Neuronal stem cell (in vitro differentiated cells): ENCODE measurements at regions not wholly inside any gene's neighbourhood (a gene's known extent, or its start where the extent isn't known, plus 50 kb on each side); places are given as distances from the start of the nearest gene placed in this dataset.

Experiments used
- DNase-seq: peaks from one replicate; pipeline ENCODE4 v3.0.0-alpha.2; 2013; ENCODE audit warnings: low spot score
- H2AFZ ChIP-seq: one replicate; pipeline ENCODE4 v1.6.1; 2013; ENCODE audit warnings: mild to moderate bottlenecking, low read length, inconsistent platforms
- H2AK5ac ChIP-seq: 2 replicates; pipeline ENCODE4 v1.6.1; 2013; ENCODE audit warnings: low read depth, mild to moderate bottlenecking, inconsistent platforms, low read length, moderate library complexity, mixed read lengths
- H2BK120ac ChIP-seq: 2 replicates; pipeline ENCODE4 v1.6.1; 2013; ENCODE audit warnings: low read depth, mild to moderate bottlenecking, inconsistent platforms, low read length, moderate library complexity, mixed read lengths
- H2BK12ac ChIP-seq: one replicate; pipeline ENCODE4 v1.6.1; 2013; ENCODE audit warnings: low read length, inconsistent platforms
- H2BK15ac ChIP-seq: 2 replicates; pipeline ENCODE4 v1.6.1; 2013; ENCODE audit warnings: mild to moderate bottlenecking, low read length, inconsistent platforms, mixed read lengths
- H2BK5ac ChIP-seq: one replicate; pipeline ENCODE4 v1.6.1; 2013; ENCODE audit warnings: inconsistent platforms, mild to moderate bottlenecking, low read length, moderate library complexity
- H3K14ac ChIP-seq: one replicate; pipeline ENCODE4 v1.6.1; 2013; ENCODE audit warnings: low read length, inconsistent platforms
- H3K18ac ChIP-seq: 2 replicates; pipeline ENCODE4 v1.6.1; 2013; ENCODE audit warnings: low read length, inconsistent platforms
- H3K23ac ChIP-seq: 2 replicates; pipeline ENCODE4 v1.6.1; 2013; ENCODE audit warnings: low read depth, mild to moderate bottlenecking, mixed read lengths, low read length, inconsistent platforms; ENCODE audit not compliant: poor library complexity
- H3K27ac ChIP-seq: replicated peaks from 3 replicates; pipeline ENCODE4 v1.5.1; 2013; ENCODE audit warnings: low read length, inconsistent platforms
- H3K27me3 ChIP-seq, 3 experiments: 2 replicates each; pipeline ENCODE4 v1.6.1; 2013; ENCODE audit warnings: low read length in 3 of 3, mild to moderate bottlenecking in 2 of 3, inconsistent platforms in 1 of 3, low read depth in 1 of 3, mixed read lengths in 1 of 3, moderate library complexity in 1 of 3; ENCODE audit not compliant: control insufficient read depth in 3 of 3, insufficient read depth in 3 of 3
- H3K36me3 ChIP-seq, 2 donors: replicated peaks in 1 of 2; 2 replicates each; pipeline ENCODE4 v1.6.1; 2013; ENCODE audit warnings: low read length in 2 of 2; ENCODE audit not compliant: control insufficient read depth in 2 of 2, insufficient read depth in 2 of 2
- H3K4ac ChIP-seq: 2 replicates; pipeline ENCODE4 v1.6.1; 2013; ENCODE audit warnings: inconsistent platforms, mild to moderate bottlenecking, low read length, moderate library complexity
- H3K4me1 ChIP-seq, 2 donors: 1 replicate in 1 of 2; 2 replicates in 1 of 2; pipeline ENCODE4 v1.6.1; 2013; ENCODE audit warnings: low read length in 2 of 2, low read depth in 1 of 2; ENCODE audit not compliant: control insufficient read depth in 2 of 2, insufficient read depth in 1 of 2
- H3K4me2 ChIP-seq: one replicate; pipeline ENCODE4 v1.6.1; 2013; ENCODE audit warnings: mild to moderate bottlenecking, low read length, inconsistent platforms; ENCODE audit not compliant: insufficient read depth, poor library complexity, severe bottlenecking
- H3K4me3 ChIP-seq, 2 donors: 2 replicates each; pipeline ENCODE4 v1.5.1; 2013; ENCODE audit warnings: low read length in 2 of 2, mild to moderate bottlenecking in 2 of 2, inconsistent platforms in 1 of 2, moderate library complexity in 1 of 2
- H3K79me1 ChIP-seq: one replicate; pipeline ENCODE4 v1.6.1; 2013; ENCODE audit warnings: low read depth, mild to moderate bottlenecking, inconsistent platforms, low read length, moderate library complexity
- H3K9ac ChIP-seq: one replicate; pipeline ENCODE4 v1.6.1; 2013; ENCODE audit warnings: mild to moderate bottlenecking, low read depth, low read length, inconsistent platforms; ENCODE audit not compliant: poor library complexity
- H3K9me3 ChIP-seq, 2 donors: replicated peaks in 1 of 2; 2 replicates each; pipeline versions ENCODE3 to v1.6.1; 2013; ENCODE audit warnings: low read length in 2 of 2, mild to moderate bottlenecking in 2 of 2, inconsistent platforms in 1 of 2, low read depth in 1 of 2, mixed read lengths in 1 of 2, moderate library complexity in 1 of 2; ENCODE audit not compliant: control insufficient read depth in 2 of 2, insufficient read depth in 1 of 2
- H4K8ac ChIP-seq: one replicate; pipeline ENCODE4 v1.6.1; 2013; ENCODE audit warnings: low read depth, mild to moderate bottlenecking, inconsistent platforms, low read length, moderate library complexity
- H4K91ac ChIP-seq: one replicate; pipeline ENCODE4 v1.6.1; 2013; ENCODE audit warnings: low read length, low read depth, mild to moderate bottlenecking, inconsistent platforms; ENCODE audit not compliant: poor library complexity
- WGBS, 2 donors: extraction: QIAGEN DNeasy Blood & Tissue Kit; methylation state at CpG; one replicate each; pipeline ENCODE4 v1.1.7; 2013; ENCODE audit warnings: missing lambda C conversion rate in 2 of 2, mixed read lengths in 1 of 2; ENCODE audit not compliant: insufficient read length in 2 of 2, insufficient replicate concordance in 1 of 2; ENCODE audit errors: extremely low coverage in 2 of 2; 5-methylcytosine and 5-hydroxymethylcytosine counted together

DNA sequence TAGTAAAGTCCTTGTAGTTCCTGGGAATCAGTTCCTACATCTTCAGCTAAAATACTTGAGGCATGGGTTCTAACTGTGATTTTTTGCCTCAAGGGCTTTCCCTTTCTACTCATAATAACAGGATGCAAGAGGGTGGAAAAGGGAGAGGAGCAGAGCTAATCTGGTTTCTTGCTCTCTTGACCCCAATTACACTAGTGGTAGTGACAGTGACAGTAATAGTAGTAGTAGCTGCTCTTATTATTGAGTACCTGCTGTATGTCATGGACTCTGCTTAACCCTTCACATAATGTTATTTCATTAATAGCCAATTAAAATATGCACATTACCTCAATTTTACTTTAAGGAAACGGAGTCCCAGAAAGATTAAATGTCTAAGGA is 214.8 kb upstream of the HNRNPA3 start:
- Histone ChIP-seq H3K27ac (no peak overlapping the region), H2BK12ac (no peak overlapping the region)

DNA sequence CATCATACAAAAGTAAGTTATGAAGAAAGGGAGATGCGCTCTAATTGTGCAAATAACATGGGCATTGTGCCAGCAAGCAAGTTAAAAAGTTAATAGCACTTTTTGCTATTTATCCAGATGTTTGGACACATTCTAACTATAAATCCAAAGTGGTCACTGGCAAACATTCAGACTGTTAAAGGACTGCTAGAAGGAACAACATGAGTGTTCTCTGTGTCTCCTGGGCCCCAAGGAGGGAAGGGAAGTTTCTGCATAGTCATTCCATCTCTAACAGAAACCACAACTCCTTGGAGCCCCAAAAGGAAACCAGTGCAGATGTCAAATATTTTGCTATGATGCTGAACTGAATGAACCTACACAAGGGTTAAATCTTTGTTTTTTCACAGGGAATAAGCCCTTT is 213.3 kb upstream of the HNRNPA3 start:
- Histone ChIP-seq H2AK5ac (no peak overlapping the region), H2BK12ac (no peak overlapping the region), H3K36me3 (no peaks in the 10 kb centered on the region), H2BK5ac (no peak overlapping the region), H3K4ac (no peak overlapping the region), H2AFZ (no peak overlapping the region), H3K9me3 (no peaks in the 10 kb centered on the region), H3K23ac (no peak overlapping the region), H3K27ac (no peak overlapping the region), H3K18ac (no peak overlapping the region), H3K14ac (no peak overlapping the region), H3K4me3 (no peak overlapping the region), H2BK15ac (no peak overlapping the region), H4K91ac (no peak overlapping the region), H3K4me2 (no peak overlapping the region), H4K8ac (no peak overlapping the region), H3K79me1 (no peaks in the 10 kb centered on the region), H3K9ac (no peak overlapping the region), H3K4me1 (no peaks in the 10 kb centered on the region), H3K27me3 (no peaks in the 10 kb centered on the region), H2BK120ac (no peak overlapping the region)
- no CpG with 5 or more reads among the region's 1 CpG for WGBS, 2 donors
- no peak for DNase-seq

More for the DNA sequence above, 214.8 kb upstream of the HNRNPA3 start:
- no CpG with 5 or more reads among the region's 1 CpG for WGBS, 2 donors
- H3K79me1 ChIP-seq, result no peaks in the 10 kb centered on the region
- H3K36me3 ChIP-seq, result no peaks in the 10 kb centered on the region
- H3K9me3 ChIP-seq, result no peaks in the 10 kb centered on the region
- no peak overlapping the region for H3K4ac ChIP-seq
- no peak for DNase-seq
- no peaks in the 10 kb centered on the region for H3K4me1 ChIP-seq
- no peak overlapping the region for H2AK5ac ChIP-seq
- no peak overlapping the region for H4K91ac ChIP-seq
- no peak overlapping the region for H4K8ac ChIP-seq
- H2AFZ ChIP-seq, result no peak overlapping the region
- H3K27me3 ChIP-seq, result no peaks in the 10 kb centered on the region
- no peak overlapping the region for H3K4me2 ChIP-seq
- no peak overlapping the region for H3K14ac ChIP-seq
- H2BK120ac ChIP-seq, result no peak overlapping the region
- no peak overlapping the region for H3K23ac ChIP-seq
- H3K18ac ChIP-seq, result no peak overlapping the region
- H2BK5ac ChIP-seq, result no peak overlapping the region
- no peak overlapping the region for H3K9ac ChIP-seq
- H2BK15ac ChIP-seq, result no peak overlapping the region
- no peak overlapping the region for H3K4me3 ChIP-seq

DNA sequence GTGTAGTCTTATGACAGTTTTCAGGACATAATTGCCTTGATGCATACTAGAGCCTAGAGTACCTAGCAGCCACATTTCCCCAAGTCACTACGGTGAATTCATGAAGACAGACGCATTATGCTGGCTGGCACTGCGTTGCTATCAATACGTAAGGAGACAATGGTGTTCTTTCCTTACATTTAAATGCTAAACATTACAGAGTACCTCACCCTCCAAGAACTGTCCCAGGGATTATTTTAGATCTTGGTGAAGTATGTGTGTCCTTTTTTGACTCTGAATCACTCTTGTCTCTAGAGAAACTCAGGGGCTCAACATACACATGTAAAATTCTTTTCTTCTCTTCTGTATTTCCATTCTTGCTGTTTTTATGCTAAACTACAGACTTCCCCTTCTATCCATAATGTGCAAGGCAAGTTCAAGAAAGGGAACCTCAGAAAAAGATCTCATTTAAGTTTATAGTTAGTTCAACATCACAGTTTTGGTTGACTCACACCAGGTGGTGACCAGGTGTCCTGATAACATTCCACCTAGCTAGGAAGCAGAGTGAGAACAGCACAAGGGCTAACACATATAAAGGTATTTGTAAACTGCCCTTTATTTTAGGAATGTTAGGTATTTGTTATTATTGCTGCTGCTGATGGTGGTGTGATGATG is 212.4 kb upstream of the HNRNPA3 start:
- Histone ChIP-seq H2BK15ac (no peak overlapping the region), H3K36me3 (no peaks in the 10 kb centered on the region), H3K4me1 (no peaks in the 10 kb centered on the region), H3K9ac (no peak overlapping the region), H2AK5ac (no peak overlapping the region), H2BK12ac (no peak overlapping the region), H4K8ac (no peak overlapping the region), H4K91ac (no peak overlapping the region), H3K9me3 (no peaks in the 10 kb centered on the region), H2BK5ac (no peak overlapping the region), H2AFZ (no peak overlapping the region), H3K4me3 (no peak overlapping the region), H3K79me1 (no peaks in the 10 kb centered on the region), H3K18ac (no peak overlapping the region), H3K27me3 (no peaks in the 10 kb centered on the region), H3K4ac (no peak overlapping the region), H3K23ac (no peak overlapping the region), H3K4me2 (no peak overlapping the region), H3K14ac (no peak overlapping the region), H3K27ac (no peak overlapping the region), H2BK120ac (no peak overlapping the region)
- WGBS, 2 donors, result no CpG with 5 or more reads among the region's 4 CpGs
- no peak for DNase-seq

DNA sequence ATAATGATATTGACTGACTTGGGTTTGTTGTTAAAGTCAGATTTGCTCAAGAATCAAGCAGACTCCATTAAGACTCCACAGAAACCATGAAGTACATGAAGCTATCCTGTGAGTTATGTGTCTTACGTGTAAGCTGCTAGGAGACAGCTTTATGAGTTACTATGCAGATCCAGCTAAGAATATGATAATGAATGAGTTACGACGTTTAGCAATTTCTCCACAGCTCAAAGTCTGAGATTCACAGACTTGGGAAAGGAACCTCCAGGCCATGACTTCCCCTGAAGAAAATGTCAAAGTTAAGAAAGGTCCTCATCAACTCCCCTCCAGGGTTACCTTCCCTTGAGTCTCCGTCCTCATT is 211.9 kb upstream of the HNRNPA3 start:
- H3K9ac ChIP-seq, result no peak overlapping the region
- no peaks in the 10 kb centered on the region for H3K4me1 ChIP-seq
- H3K14ac ChIP-seq, result no peak overlapping the region
- no peaks in the 10 kb centered on the region for H3K27me3 ChIP-seq
- H3K4me3 ChIP-seq, result no peak overlapping the region
- no CpG with 5 or more reads among the region's 4 CpGs for WGBS, 2 donors
- H3K23ac ChIP-seq, result no peak overlapping the region
- no peak overlapping the region for H4K8ac ChIP-seq
- no peak overlapping the region for H4K91ac ChIP-seq
- no peak overlapping the region for H3K27ac ChIP-seq
- no peak overlapping the region for H3K18ac ChIP-seq
- no peak overlapping the region for H2AFZ ChIP-seq
- no peak overlapping the region for H3K4me2 ChIP-seq
- no peak overlapping the region for H2BK5ac ChIP-seq
- no peak overlapping the region for H2BK15ac ChIP-seq
- H2BK12ac ChIP-seq, result no peak overlapping the region
- H2AK5ac ChIP-seq, result no peak overlapping the region
- H3K9me3 ChIP-seq, result no peaks in the 10 kb centered on the region
- no peak for DNase-seq
- no peaks in the 10 kb centered on the region for H3K79me1 ChIP-seq
- H3K4ac ChIP-seq, result no peak overlapping the region
- H2BK120ac ChIP-seq, result no peak overlapping the region
- no peaks in the 10 kb centered on the region for H3K36me3 ChIP-seq
